GM23338 (cell line): ENCODE measurements at regions not wholly inside any gene's neighbourhood (a gene's known extent, or its start where the extent isn't known, plus 50 kb on each side); places are given as distances from the start of the nearest gene placed in this dataset.

ENCODE experiments used
- ATAC-seq: fragments of 200-7000 bp; cut with Tn5 transposase; 3 replicates; pipeline ENCODE4 v1.9.1; 2020
- DNase-seq: peaks from one replicate; pipeline ENCODE4 v3.0.0-alpha.2; 2015; ENCODE audit warnings: low spot score
- H2AFZ ChIP-seq: fragments of 200-600 bp; sonication (generic); 2 replicates; pipeline ENCODE4 v1.8.0; 2016; ENCODE audit warnings: antibody characterized with exemption, mild to moderate bottlenecking, moderate library complexity
- H3F3A ChIP-seq: fragments of 200-600 bp; sonication (generic); replicated peaks from 2 replicates; pipeline ENCODE4 v1.8.0; 2017; ENCODE audit warnings: antibody characterized with exemption, mixed run types, low read depth
- H3K27ac ChIP-seq: fragments of 200-600 bp; sonication (generic); 2 replicates; pipeline ENCODE4 v1.6.1; 2016; ENCODE audit warnings: low read depth
- H3K27me3 ChIP-seq: fragments of 200-600 bp; sonication (generic); 2 replicates; pipeline ENCODE4 v1.8.0; 2016; ENCODE audit warnings: mild to moderate bottlenecking, mixed run types, moderate library complexity; ENCODE audit not compliant: insufficient read depth
- H3K36me3 ChIP-seq: fragments of 200-600 bp; sonication (generic); 2 replicates; pipeline ENCODE4 v1.8.0; 2016; ENCODE audit warnings: mild to moderate bottlenecking; ENCODE audit not compliant: insufficient read depth
- H3K4me1 ChIP-seq: fragments of 200-600 bp; sonication (generic); 2 replicates; pipeline ENCODE4 v1.8.0; 2016; ENCODE audit warnings: mild to moderate bottlenecking, moderate library complexity; ENCODE audit not compliant: insufficient read depth
- H3K4me2 ChIP-seq: fragments of 200-600 bp; sonication (generic); 2 replicates; pipeline ENCODE4 v1.7.1; 2017; ENCODE audit warnings: mixed run types
- H3K4me3 ChIP-seq: fragments of 200-600 bp; sonication (generic); 2 replicates; pipeline ENCODE4 v1.6.1; 2016; ENCODE audit warnings: mixed run types
- H3K79me2 ChIP-seq: fragments of 200-600 bp; sonication (generic); replicated peaks from 2 replicates; pipeline ENCODE4 v1.8.0; 2017; ENCODE audit warnings: mild to moderate bottlenecking; ENCODE audit not compliant: insufficient read depth
- H3K9me2 ChIP-seq: fragments of 200-600 bp; sonication (generic); 2 replicates; pipeline ENCODE4 v1.8.0; 2017; ENCODE audit not compliant: insufficient read depth
- H4K20me1 ChIP-seq: fragments of 200-600 bp; sonication (generic); replicated peaks from 2 replicates; pipeline ENCODE4 v1.8.0; 2017; ENCODE audit warnings: mild to moderate bottlenecking; ENCODE audit not compliant: insufficient read depth
- H3K27ac Mint-ChIP-seq: 2 replicates; pipeline ENCODE4 v1.8.0; 2020; ENCODE audit warnings: inconsistent platforms, mild to moderate bottlenecking, moderate library complexity, mixed read lengths
- H3K27me3 Mint-ChIP-seq: 3 replicates; pipeline ENCODE4 v1.8.0; 2022; ENCODE audit warnings: low read depth, mild to moderate bottlenecking, moderate library complexity, mixed read lengths, inconsistent platforms; ENCODE audit not compliant: insufficient read depth, poor library complexity
- H3K36me3 Mint-ChIP-seq: 3 replicates; pipeline ENCODE4 v1.8.0; 2021; ENCODE audit warnings: low read depth, mild to moderate bottlenecking, inconsistent platforms, moderate library complexity, mixed read lengths
- H3K4me1 Mint-ChIP-seq: 3 replicates; pipeline ENCODE4 v1.8.0; 2020; ENCODE audit warnings: mild to moderate bottlenecking, inconsistent platforms, mixed read lengths
- H3K4me3 Mint-ChIP-seq: 3 replicates; pipeline ENCODE4 v1.8.0; 2021; ENCODE audit warnings: moderate library complexity, mild to moderate bottlenecking, inconsistent platforms, mixed read lengths
- H3K9me3 Mint-ChIP-seq: 3 replicates; pipeline ENCODE4 v1.8.0; 2020; ENCODE audit warnings: moderate library complexity, mild to moderate bottlenecking, inconsistent platforms, mixed read lengths
- CREB1 ChIP-seq: fragments of 250-450 bp; sonication (Bioruptor Pico); IDR thresholded peaks from 2 replicates; pipeline ENCODE4 v1.5.0; 2020; ENCODE audit warnings: low read depth, mild to moderate bottlenecking, moderate library complexity
- EZH2phosphoT487 ChIP-seq: fragments of 200-600 bp; sonication (generic); IDR thresholded peaks from one replicate; pipeline ENCODE4 v1.8.1; 2018; ENCODE audit warnings: antibody characterized with exemption; ENCODE audit not compliant: unreplicated experiment
- ZNF114 ChIP-seq: fragments of 250-450 bp; sonication (Bioruptor Pico); IDR thresholded peaks from 2 replicates; pipeline ENCODE4 v1.5.0; 2020; ENCODE audit warnings: mild to moderate bottlenecking, moderate library complexity
- ZNF462 ChIP-seq: fragments of 250-450 bp; sonication (Bioruptor Pico); IDR thresholded peaks from 2 replicates; pipeline ENCODE4 v1.5.0; 2020; ENCODE audit warnings: mild to moderate bottlenecking, moderate library complexity
- TF ChIP-seq, protein P1 (sequence below): IDR thresholded peaks from one replicate; pipeline ENCODE4 v1.6.1; 2018; ENCODE audit warnings: antibody characterized with exemption; ENCODE audit not compliant: unreplicated experiment
- TF ChIP-seq, protein P2 (sequence below), 2 experiments: fragments of 200-600 bp in 1 of 2; sonication (generic) in 1 of 2; conservative IDR thresholded peaks; 2 replicates each; pipeline versions ENCODE4 v1.5.1 to v1.6.1; 2016 to 2017; ENCODE audit warnings: antibody characterized with exemption in 2 of 2, low read depth in 2 of 2, mild to moderate bottlenecking in 2 of 2, moderate library complexity in 1 of 2

DNA sequence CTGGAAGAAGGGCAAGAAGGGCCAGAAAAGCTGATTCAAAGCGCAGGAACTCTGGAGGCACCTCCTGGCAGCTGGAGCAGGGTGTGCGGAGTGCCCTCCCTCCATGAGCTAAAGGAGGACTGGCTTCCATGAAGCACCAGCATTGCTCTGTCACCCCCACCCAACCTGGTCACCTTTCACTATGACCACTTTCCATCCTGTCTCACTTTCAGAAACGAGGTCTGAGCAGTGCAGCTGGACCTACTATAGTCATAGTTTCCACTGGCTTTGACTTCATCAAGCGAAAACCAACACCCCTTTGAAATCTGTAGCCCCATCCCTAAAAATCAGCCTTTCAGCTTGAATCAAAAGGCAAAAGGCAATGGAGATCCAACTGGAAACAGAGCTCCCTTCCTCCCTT, 84.8 kb upstream of the CACNA1E start:
- Histone ChIP-seq H3K4me3 (no peak overlapping the region), H2AFZ (no peak overlapping the region), H3K9me2 (0 out of 2 replicates have a peak, but pooled peaks cover 4% of the 10 kb centered on the region), H3K4me2 (no peak overlapping the region), H3K4me1 (no peaks in the 10 kb centered on the region), H3F3A (no peaks in the 10 kb centered on the region), H4K20me1 (no peaks in the 10 kb centered on the region), H3K27me3 (no peaks in the 10 kb centered on the region), H3K36me3 (no peaks in the 10 kb centered on the region), H3K79me2 (no peaks in the 10 kb centered on the region), H3K27ac (no peak overlapping the region)
- ATAC-seq (no peak), DNase-seq (no peak)
- Mint-ChIP-seq H3K4me1 (no peaks in the 10 kb centered on the region), H3K27me3 (peaks cover 2% of the 10 kb centered on the region), H3K27ac (no peak overlapping the region), H3K4me3 (no peak overlapping the region), H3K9me3 (no peaks in the 10 kb centered on the region), H3K36me3 (no peaks in the 10 kb centered on the region)
- TF ChIP-seq, protein P1, sequence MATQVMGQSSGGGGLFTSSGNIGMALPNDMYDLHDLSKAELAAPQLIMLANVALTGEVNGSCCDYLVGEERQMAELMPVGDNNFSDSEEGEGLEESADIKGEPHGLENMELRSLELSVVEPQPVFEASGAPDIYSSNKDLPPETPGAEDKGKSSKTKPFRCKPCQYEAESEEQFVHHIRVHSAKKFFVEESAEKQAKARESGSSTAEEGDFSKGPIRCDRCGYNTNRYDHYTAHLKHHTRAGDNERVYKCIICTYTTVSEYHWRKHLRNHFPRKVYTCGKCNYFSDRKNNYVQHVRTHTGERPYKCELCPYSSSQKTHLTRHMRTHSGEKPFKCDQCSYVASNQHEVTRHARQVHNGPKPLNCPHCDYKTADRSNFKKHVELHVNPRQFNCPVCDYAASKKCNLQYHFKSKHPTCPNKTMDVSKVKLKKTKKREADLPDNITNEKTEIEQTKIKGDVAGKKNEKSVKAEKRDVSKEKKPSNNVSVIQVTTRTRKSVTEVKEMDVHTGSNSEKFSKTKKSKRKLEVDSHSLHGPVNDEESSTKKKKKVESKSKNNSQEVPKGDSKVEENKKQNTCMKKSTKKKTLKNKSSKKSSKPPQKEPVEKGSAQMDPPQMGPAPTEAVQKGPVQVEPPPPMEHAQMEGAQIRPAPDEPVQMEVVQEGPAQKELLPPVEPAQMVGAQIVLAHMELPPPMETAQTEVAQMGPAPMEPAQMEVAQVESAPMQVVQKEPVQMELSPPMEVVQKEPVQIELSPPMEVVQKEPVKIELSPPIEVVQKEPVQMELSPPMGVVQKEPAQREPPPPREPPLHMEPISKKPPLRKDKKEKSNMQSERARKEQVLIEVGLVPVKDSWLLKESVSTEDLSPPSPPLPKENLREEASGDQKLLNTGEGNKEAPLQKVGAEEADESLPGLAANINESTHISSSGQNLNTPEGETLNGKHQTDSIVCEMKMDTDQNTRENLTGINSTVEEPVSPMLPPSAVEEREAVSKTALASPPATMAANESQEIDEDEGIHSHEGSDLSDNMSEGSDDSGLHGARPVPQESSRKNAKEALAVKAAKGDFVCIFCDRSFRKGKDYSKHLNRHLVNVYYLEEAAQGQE = no peak
- TF ChIP-seq ZNF114 (CRISPR knock-in tag) = no peak

- Histone ChIP-seq H3K4me1 (no peaks in the 10 kb centered on the region), H3K27ac (no peak overlapping the region), H3K27me3 (no peaks in the 10 kb centered on the region), H3K4me2 (no peak overlapping the region), H2AFZ (0 out of 2 replicates have a peak overlapping the region, but pooled peaks have one; percentile 0), H3K36me3 (no peaks in the 10 kb centered on the region), H3K4me3 (no peak overlapping the region), H3K79me2 (no peaks in the 10 kb centered on the region), H4K20me1 (no peaks in the 10 kb centered on the region), H3F3A (no peaks in the 10 kb centered on the region), H3K9me2 (peaks cover 15% of the 10 kb centered on the region; the same call in 1 of the 2 replicates)
- no peak overlapping the region for H3K4me3 Mint-ChIP-seq
- DNase-seq (peak; percentile 24), ATAC-seq (peak; percentile 82)
- H3K4me1 Mint-ChIP-seq = peaks cover 6% of the 10 kb centered on the region; the same call in 2 of the 3 replicates
- TF ChIP-seq, protein P2, sequence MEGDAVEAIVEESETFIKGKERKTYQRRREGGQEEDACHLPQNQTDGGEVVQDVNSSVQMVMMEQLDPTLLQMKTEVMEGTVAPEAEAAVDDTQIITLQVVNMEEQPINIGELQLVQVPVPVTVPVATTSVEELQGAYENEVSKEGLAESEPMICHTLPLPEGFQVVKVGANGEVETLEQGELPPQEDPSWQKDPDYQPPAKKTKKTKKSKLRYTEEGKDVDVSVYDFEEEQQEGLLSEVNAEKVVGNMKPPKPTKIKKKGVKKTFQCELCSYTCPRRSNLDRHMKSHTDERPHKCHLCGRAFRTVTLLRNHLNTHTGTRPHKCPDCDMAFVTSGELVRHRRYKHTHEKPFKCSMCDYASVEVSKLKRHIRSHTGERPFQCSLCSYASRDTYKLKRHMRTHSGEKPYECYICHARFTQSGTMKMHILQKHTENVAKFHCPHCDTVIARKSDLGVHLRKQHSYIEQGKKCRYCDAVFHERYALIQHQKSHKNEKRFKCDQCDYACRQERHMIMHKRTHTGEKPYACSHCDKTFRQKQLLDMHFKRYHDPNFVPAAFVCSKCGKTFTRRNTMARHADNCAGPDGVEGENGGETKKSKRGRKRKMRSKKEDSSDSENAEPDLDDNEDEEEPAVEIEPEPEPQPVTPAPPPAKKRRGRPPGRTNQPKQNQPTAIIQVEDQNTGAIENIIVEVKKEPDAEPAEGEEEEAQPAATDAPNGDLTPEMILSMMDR (conservative IDR thresholded peaks at IDR 0.05; ENCODE audit: low read depth in 2 of 2) = no peak
- no peak for TF ChIP-seq EZH2phosphoT487
- TF ChIP-seq, protein P1 = no peak
- 0 out of 2 replicates have a peak, but pooled peaks have one; percentile 23 for TF ChIP-seq ZNF462
- no peak for TF ChIP-seq CREB1 (CRISPR knock-in tag)
- no peak overlapping the region for H3K27ac Mint-ChIP-seq
- no peaks in the 10 kb centered on the region for H3K9me3 Mint-ChIP-seq
- peaks cover 2% of the 10 kb centered on the region for H3K27me3 Mint-ChIP-seq
- no peaks in the 10 kb centered on the region for H3K36me3 Mint-ChIP-seq
Observed at GRCh38 chr1:181405584-181405983, 77.7 kb upstream of the CACNA1E start.
